Lower lobe of right lung (tissue), 2 donors: ENCODE measurements at regions not wholly inside any gene's neighbourhood (a gene's known extent, or its start where the extent isn't known, plus 50 kb on each side); places are given as distances from the start of the nearest gene placed in this dataset.

ENCODE experiments used
- ATAC-seq, 2 donors: fragments of 200-7000 bp; cut with Tn5 transposase; one replicate each; pipeline ENCODE4 v1.9.1; 2020 to 2022; ENCODE audit warnings: mild to moderate bottlenecking in 2 of 2, moderate library complexity in 2 of 2
- DNase-seq: peaks from one replicate; pipeline ENCODE4 v3.0.0-alpha.2; 2020
- H3K27ac ChIP-seq: fragments of 200-600 bp; one replicate; pipeline ENCODE4 v1.8.0; 2022
- H3K27me3 ChIP-seq: fragments of 200-600 bp; one replicate; pipeline ENCODE4 v1.8.0; 2022; ENCODE audit warnings: low read depth
- H3K36me3 ChIP-seq: fragments of 200-600 bp; one replicate; pipeline ENCODE4 v1.8.0; 2022; ENCODE audit warnings: mild to moderate bottlenecking
- H3K4me1 ChIP-seq: fragments of 200-600 bp; one replicate; pipeline ENCODE4 v1.8.0; 2022
- H3K4me3 ChIP-seq: fragments of 200-600 bp; one replicate; pipeline ENCODE4 v1.8.0; 2022; ENCODE audit warnings: mild to moderate bottlenecking
- H3K9me3 ChIP-seq: fragments of 200-600 bp; one replicate; pipeline ENCODE4 v1.8.0; 2022
- CTCF ChIP-seq: fragments of 200-600 bp; IDR thresholded peaks from one replicate; pipeline ENCODE4 v1.8.0; 2022; ENCODE audit warnings: antibody characterized with exemption, mild to moderate bottlenecking
- intact Hi-C: fragments of 100-400 bp; cut with DNase I; formaldehyde crosslinking; loops from one replicate; pipeline ENCODE4 v1.11.0; 2022
- donor health status: DM: no; HTN: yes; CAD: no; lungs with severe emphysema.

- no peak for ATAC-seq
- intact Hi-C loops = no loop called here
- no peaks in the 10 kb centered on the region for H3K9me3 ChIP-seq
- no peak for TF ChIP-seq CTCF
- no peaks in the 10 kb centered on the region for H3K27me3 ChIP-seq
- DNase-seq = no peak
- no peak overlapping the region for H3K27ac ChIP-seq
- no peaks in the 10 kb centered on the region for H3K4me1 ChIP-seq
- H3K36me3 ChIP-seq = no peaks in the 10 kb centered on the region
- H3K4me3 ChIP-seq = no peak overlapping the region
Measured at GRCh38 chr16:73396556-73396955, 348.6 kb upstream of the ZFHX3 start.

GRCh38 chr16:73390936-73391335 is 343.0 kb upstream of the ZFHX3 start:
- intact Hi-C loops = no loop called here
- Histone ChIP-seq H3K36me3 (no peaks in the 10 kb centered on the region), H3K9me3 (no peaks in the 10 kb centered on the region), H3K27me3 (no peaks in the 10 kb centered on the region), H3K27ac (no peak overlapping the region), H3K4me3 (no peak overlapping the region), H3K4me1 (no peaks in the 10 kb centered on the region)
- no peak for TF ChIP-seq CTCF
- DNase-seq (no peak), ATAC-seq (no peak)

- intact Hi-C loops = no loop called here
- Histone ChIP-seq H3K27me3 (no peaks in the 10 kb centered on the region), H3K4me3 (no peak overlapping the region), H3K9me3 (no peaks in the 10 kb centered on the region), H3K36me3 (no peaks in the 10 kb centered on the region), H3K27ac (no peak overlapping the region), H3K4me1 (no peaks in the 10 kb centered on the region)
- no peak for TF ChIP-seq CTCF
- ATAC-seq (no peak), DNase-seq (no peak)
Measured at GRCh38 chr16:73390491-73390890, 342.6 kb upstream of the ZFHX3 start.

GRCh38 chr16:73389085-73389484 is 341.2 kb upstream of the ZFHX3 start:
- no peaks in the 10 kb centered on the region for H3K36me3 ChIP-seq
- intact Hi-C loops = no loop called here
- H3K4me1 ChIP-seq = no peaks in the 10 kb centered on the region
- no peak for ATAC-seq
- H3K27me3 ChIP-seq = no peaks in the 10 kb centered on the region
- H3K4me3 ChIP-seq = no peak overlapping the region
- H3K9me3 ChIP-seq = no peaks in the 10 kb centered on the region
- no peak overlapping the region for H3K27ac ChIP-seq
- DNase-seq = no peak
- no peak for TF ChIP-seq CTCF

- no peak for TF ChIP-seq CTCF
- DNase-seq = no peak
- ATAC-seq = no peak
- intact Hi-C loops = no loop called here
- Histone ChIP-seq H3K27me3 (no peaks in the 10 kb centered on the region), H3K27ac (no peak overlapping the region), H3K4me1 (no peaks in the 10 kb centered on the region), H3K9me3 (no peaks in the 10 kb centered on the region), H3K36me3 (no peaks in the 10 kb centered on the region), H3K4me3 (no peak overlapping the region)
Measured at GRCh38 chr16:73387979-73388378, 340.1 kb upstream of the ZFHX3 start.

GRCh38 chr16:73385696-73386095 is 337.8 kb upstream of the ZFHX3 start:
- Histone ChIP-seq H3K4me3 (no peak overlapping the region), H3K36me3 (no peaks in the 10 kb centered on the region), H3K27me3 (no peaks in the 10 kb centered on the region), H3K27ac (no peak overlapping the region), H3K4me1 (no peaks in the 10 kb centered on the region), H3K9me3 (no peaks in the 10 kb centered on the region)
- DNase-seq = no peak
- TF ChIP-seq CTCF = no peak
- ATAC-seq = no peak
- intact Hi-C loops = no loop called here
